Right atrium auricular region (tissue), 2 donors: ENCODE measurements at regions not wholly inside any gene's neighbourhood (a gene's known extent, or its start where the extent isn't known, plus 50 kb on each side); places are given as distances from the start of the nearest gene placed in this dataset.

ENCODE experiments used
- DNase-seq: peaks from one replicate; pipeline ENCODE4 v3.0.0-alpha.2; 2019; ENCODE audit warnings: low spot score
- H3K27ac ChIP-seq, 2 donors: fragments of 200-600 bp; sonication (generic); 1 replicate in 1 of 2; 2 replicates in 1 of 2; pipeline ENCODE4 v1.5.1; 2016 to 2019
- H3K27me3 ChIP-seq, 2 donors: fragments of 200-600 bp; sonication (generic); one replicate each; pipeline versions ENCODE4 v1.5.1 to v1.6.0; 2017 to 2019
- H3K36me3 ChIP-seq: fragments of 200-600 bp; sonication (generic); one replicate; pipeline ENCODE4 v1.5.1; 2016
- H3K4me1 ChIP-seq, 2 donors: fragments of 200-600 bp; sonication (generic); one replicate each; pipeline versions ENCODE4 v1.5.1 to v1.6.0; 2017 to 2019
- H3K4me3 ChIP-seq, 2 donors: fragments of 200-600 bp; sonication (generic); 1 replicate in 1 of 2; 2 replicates in 1 of 2; pipeline ENCODE4 v1.5.1; 2017 to 2019; ENCODE audit warnings: mild to moderate bottlenecking in 1 of 2, moderate library complexity in 1 of 2
- H3K9me3 ChIP-seq, 2 donors: fragments of 200-600 bp; sonication (generic); one replicate each; pipeline ENCODE4 v1.5.1; 2019
- CTCF ChIP-seq, 2 donors: fragments of 200-600 bp; sonication (generic); IDR thresholded peaks; one replicate each; pipeline ENCODE4 v1.5.1; 2019; ENCODE audit warnings: antibody characterized with exemption in 2 of 2

GRCh38 chr16:17829811-17830210 is 359.1 kb upstream of the XYLT1 start:
- Histone ChIP-seq H3K9me3 (no peaks in the 10 kb centered on the region), H3K4me1 (no peaks in the 10 kb centered on the region), H3K36me3 (no peaks in the 10 kb centered on the region), H3K27me3 (no peaks in the 10 kb centered on the region), H3K4me3 (no peak overlapping the region), H3K27ac (no peak overlapping the region)
- no peak for TF ChIP-seq CTCF (IDR thresholded peaks at IDR 0.05)
- no peak for DNase-seq

- no peak overlapping the region for H3K4me3 ChIP-seq
- H3K4me1 ChIP-seq = no peaks in the 10 kb centered on the region
- no peaks in the 10 kb centered on the region for H3K27me3 ChIP-seq
- TF ChIP-seq CTCF (IDR thresholded peaks at IDR 0.05) = no peak
- H3K36me3 ChIP-seq = no peaks in the 10 kb centered on the region
- H3K27ac ChIP-seq = no peak overlapping the region
- no peaks in the 10 kb centered on the region for H3K9me3 ChIP-seq
- no peak for DNase-seq
Observed at GRCh38 chr16:17828012-17828411, 357.3 kb upstream of the XYLT1 start.

GRCh38 chr16:17827313-17827712 is 356.6 kb upstream of the XYLT1 start:
- Histone ChIP-seq H3K36me3 (no peaks in the 10 kb centered on the region), H3K4me1 (no peaks in the 10 kb centered on the region), H3K9me3 (no peaks in the 10 kb centered on the region), H3K27ac (no peak overlapping the region), H3K27me3 (no peaks in the 10 kb centered on the region), H3K4me3 (no peak overlapping the region)
- no peak for DNase-seq
- no peak for TF ChIP-seq CTCF (IDR thresholded peaks at IDR 0.05)

GRCh38 chr16:17817943-17818342 is 347.2 kb upstream of the XYLT1 start:
- no peak overlapping the region for H3K4me3 ChIP-seq
- no peaks in the 10 kb centered on the region for H3K27me3 ChIP-seq
- no peak for DNase-seq
- H3K4me1 ChIP-seq = no peaks in the 10 kb centered on the region
- H3K27ac ChIP-seq = no peak overlapping the region
- H3K9me3 ChIP-seq = no peaks in the 10 kb centered on the region
- TF ChIP-seq CTCF (IDR thresholded peaks at IDR 0.05) = no peak
- no peaks in the 10 kb centered on the region for H3K36me3 ChIP-seq

GRCh38 chr16:17817260-17817659 is 346.5 kb upstream of the XYLT1 start:
- Histone ChIP-seq H3K9me3 (no peaks in the 10 kb centered on the region), H3K4me3 (no peak overlapping the region), H3K27ac (no peak overlapping the region), H3K36me3 (no peaks in the 10 kb centered on the region), H3K4me1 (no peaks in the 10 kb centered on the region), H3K27me3 (no peaks in the 10 kb centered on the region)
- no peak for DNase-seq
- no peak for TF ChIP-seq CTCF (IDR thresholded peaks at IDR 0.05)

GRCh38 chr16:17812771-17813170 is 342.0 kb upstream of the XYLT1 start:
- Histone ChIP-seq H3K27me3 (no peaks in the 10 kb centered on the region), H3K9me3 (no peaks in the 10 kb centered on the region), H3K36me3 (no peaks in the 10 kb centered on the region), H3K27ac (no peak overlapping the region), H3K4me3 (no peak overlapping the region), H3K4me1 (no peaks in the 10 kb centered on the region)
- DNase-seq = no peak
- TF ChIP-seq CTCF (IDR thresholded peaks at IDR 0.05) = no peak
